GM04504 (cell line): ENCODE measurements at regions not wholly inside any gene's neighbourhood (a gene's known extent, or its start where the extent isn't known, plus 50 kb on each side); places are given as distances from the start of the nearest gene placed in this dataset.

Experiments used
- DNase-seq: peaks from one replicate; pipeline ENCODE4 v3.0.0-alpha.2; 2012; ENCODE audit warnings: low read depth

GRCh38 chr2:11016735-11017388 is 105.1 kb downstream of the KCNF1 start:
- no peak for DNase-seq

DNA sequence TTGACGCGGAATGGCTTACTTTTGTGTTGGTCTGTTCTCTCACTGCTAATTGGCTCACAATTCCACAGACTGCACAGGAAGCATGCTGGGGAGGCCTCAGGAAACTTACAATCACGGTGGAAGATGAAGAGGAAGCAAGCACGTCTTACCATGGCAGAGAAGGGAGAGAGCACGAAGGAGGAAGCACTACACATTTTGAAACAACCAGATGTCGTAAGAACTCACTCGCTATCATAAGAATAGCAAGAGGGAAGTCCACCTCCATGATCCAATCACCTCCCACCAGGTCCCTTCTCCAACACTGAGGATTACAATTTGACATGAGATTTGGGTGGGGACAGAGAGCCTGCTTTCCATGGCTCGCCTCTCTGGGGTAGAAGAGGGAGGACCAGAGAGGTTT is 106.2 kb downstream of the KCNF1 start:
- no peak for DNase-seq

DNA sequence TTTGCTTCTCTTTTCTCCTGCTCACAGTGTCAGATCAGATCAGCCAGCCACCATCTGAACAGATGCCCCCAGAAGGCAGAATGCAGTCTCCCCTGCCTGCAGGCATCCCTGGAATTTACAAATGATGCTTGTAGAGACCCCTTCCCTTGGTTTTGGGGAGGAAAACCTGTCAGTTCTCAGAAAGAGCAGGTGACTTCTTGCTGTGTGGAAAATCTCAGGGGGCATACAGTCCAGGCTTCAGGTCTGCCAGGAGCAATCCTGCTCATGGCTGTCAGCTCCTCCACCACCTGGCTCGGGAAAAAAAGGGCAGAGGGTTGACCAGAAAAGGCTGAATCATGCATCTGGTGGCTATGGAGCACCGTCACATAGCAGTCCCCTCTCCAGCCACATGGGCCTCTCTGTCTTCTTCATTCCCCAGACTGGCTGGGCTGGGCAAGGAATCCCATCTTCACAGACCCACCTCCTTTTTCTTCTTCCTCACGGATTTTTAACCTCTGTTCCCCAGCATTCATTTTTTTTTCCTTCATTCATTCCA is 107.0 kb downstream of the KCNF1 start:
- no peak for DNase-seq

DNA sequence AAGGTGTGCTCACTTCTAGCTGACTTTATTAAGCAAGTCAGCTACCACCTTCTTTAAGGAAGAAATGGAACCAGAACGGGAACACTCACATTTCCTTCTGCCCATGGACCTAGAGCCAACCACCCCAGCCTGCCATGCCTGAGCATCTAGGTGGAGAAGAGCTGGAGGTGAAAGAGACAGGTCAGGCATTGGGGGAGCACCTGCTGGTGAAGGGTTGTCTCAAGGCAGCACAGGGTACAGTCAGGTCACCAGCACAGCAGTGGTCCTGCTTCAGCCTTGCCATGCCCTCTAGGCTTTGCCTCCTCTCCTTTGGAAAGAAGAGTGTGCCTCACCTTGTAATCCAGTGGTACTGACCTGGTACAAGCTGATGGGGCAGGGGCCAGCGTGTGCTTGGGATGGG is 107.9 kb downstream of the KCNF1 start:
- no peak for DNase-seq

- DNase-seq, result no peak
Measured at GRCh38 chr2:11022064-11022463, 110.3 kb downstream of the KCNF1 start.

GRCh38 chr2:11022591-11023273 is 111.0 kb downstream of the KCNF1 start:
- DNase-seq, result no peak

GRCh38 chr2:11023326-11024258 is 111.9 kb downstream of the KCNF1 start:
- DNase-seq, result no peak

DNA sequence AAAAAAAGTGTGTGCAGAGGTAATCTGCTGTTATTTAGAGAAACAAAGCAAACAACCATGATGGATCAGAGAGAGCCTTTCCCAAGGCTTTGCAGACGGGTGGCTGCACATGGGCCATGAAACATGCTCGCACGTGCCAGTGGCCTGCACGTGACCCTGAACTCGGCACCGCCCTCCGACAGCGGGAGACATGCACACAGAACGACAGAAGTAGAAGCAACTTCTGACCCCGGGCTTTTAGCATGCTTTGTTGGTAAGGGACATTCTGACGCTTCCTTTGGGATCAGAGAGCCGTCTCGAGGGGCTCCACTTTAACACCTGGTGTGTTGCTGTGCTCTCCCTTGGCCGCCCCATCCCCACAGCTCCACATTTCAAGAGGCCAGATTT is 112.5 kb downstream of the KCNF1 start:
- no peak for DNase-seq

- DNase-seq, result no peak
Measured at GRCh38 chr2:11024687-11025086, 113.0 kb downstream of the KCNF1 start.

- DNase-seq, result no peak
Measured at GRCh38 chr2:11026286-11026921, 114.7 kb downstream of the KCNF1 start.

- DNase-seq, result no peak
Measured at GRCh38 chr2:11027195-11027594, 115.5 kb downstream of the KCNF1 start.

DNA sequence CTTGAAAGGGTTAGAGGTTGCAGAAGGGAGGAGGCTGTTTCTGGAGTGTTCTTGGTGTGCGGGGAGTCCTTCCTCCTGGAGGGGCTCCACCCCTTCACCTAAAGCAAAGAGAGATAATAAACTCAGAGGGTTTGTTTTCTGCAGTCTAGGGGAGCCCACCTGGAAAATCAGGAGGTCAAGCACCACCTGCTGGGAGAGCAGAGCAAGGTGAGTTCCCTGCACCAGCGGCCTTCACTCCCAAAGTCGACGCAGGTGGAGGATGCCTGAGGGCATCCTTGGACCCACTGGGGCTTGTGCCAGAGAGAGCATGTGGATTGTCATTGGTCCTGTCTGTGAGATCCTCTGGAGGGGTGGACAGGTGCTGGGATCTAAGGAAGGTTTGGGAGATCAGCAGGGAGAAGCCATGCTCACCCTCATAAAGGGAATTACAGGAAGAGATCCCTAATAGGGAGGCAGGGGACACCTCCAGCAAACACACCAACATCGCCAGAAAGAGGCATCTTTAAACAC is 116.7 kb downstream of the KCNF1 start:
- no peak for DNase-seq

GRCh38 chr2:11029136-11029535 is 117.4 kb downstream of the KCNF1 start:
- no peak for DNase-seq

DNA sequence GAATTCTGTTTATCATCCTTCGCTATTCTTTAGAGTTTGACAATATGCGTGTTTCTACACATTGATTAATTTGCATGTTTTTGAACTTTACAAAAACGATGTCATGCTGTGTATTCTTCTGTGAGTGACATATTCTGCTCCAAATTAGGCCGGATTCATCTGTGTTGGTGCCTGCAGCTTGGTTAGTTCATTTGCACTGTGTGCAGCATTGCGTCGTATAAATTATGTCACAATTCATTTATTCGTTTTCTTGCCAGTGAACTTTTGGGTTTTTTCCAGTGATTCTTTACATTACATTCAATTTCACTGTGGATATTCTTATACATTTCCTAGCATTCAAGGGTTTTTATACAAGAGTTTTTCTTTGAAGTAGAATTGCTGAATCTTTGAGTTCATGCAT is 118.3 kb downstream of the KCNF1 start:
- DNase-seq, result no peak

DNA sequence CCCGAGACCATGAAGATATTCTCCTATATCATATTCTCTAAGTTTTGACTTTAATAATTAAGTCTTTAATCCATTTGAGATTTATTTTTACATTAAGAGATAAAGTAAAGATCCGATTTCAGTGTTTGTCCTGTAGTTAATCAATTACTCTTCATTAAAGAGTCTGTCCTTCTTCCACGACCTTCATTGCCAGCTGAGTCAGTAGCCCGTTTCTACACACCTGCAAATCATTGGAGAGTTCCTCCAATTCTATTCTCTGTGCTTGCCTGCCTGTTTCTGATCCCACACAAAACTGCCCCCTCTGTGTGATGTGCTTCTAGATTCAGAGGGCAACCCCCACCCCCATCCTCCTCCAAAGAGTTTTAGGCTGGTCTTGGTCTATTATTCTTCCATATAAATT is 119.2 kb downstream of the KCNF1 start:
- DNase-seq, result no peak

GRCh38 chr2:11031876-11032275 is 120.1 kb downstream of the KCNF1 start:
- no peak for DNase-seq

DNA sequence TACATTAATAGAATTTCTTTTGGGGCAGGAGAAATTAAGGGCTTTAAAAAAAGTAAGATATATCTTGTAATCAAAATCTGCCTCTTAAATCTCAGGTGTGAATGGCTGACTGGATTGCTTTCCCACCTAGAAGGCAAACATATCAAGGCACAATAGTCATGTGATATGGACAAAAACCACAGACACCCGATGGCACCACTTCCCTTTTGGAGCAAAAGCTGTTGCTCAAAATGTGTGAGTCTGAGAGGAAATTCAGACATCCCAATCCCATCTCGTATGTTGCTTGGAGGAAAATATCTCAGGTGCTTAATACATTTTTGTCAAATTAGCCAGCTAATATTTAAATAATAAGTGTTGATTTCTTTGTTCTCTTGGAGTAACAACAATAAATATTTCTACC is 120.7 kb downstream of the KCNF1 start:
- DNase-seq, result no peak

GRCh38 chr2:11033114-11033513 is 121.4 kb downstream of the KCNF1 start:
- no peak for DNase-seq

- DNase-seq, result no peak
Measured at GRCh38 chr2:11038641-11039040, 116.6 kb upstream of the SLC66A3 start.

DNA sequence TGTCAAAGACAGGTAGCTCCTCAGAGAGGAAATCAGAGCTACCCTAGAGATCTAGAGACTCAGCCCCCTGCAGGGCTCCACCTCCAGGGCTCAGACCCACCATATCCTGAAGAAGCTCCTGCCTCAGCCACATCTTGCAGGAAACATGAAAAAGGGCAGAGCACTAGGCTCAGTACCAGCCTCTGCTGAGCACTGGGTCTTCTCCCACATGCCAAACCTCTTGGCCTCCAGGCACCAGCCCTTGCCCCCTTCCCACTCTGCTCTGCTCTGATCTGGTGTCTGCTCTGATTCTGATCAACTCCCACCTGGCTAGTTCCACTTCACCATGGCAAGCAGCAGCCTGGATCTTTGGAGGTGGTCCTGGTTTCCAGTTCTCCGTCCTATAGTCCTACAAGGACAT is 114.3 kb upstream of the SLC66A3 start:
- DNase-seq, result no peak

GRCh38 chr2:11042841-11043240 is 112.4 kb upstream of the SLC66A3 start:
- DNase-seq, result no peak

DNA sequence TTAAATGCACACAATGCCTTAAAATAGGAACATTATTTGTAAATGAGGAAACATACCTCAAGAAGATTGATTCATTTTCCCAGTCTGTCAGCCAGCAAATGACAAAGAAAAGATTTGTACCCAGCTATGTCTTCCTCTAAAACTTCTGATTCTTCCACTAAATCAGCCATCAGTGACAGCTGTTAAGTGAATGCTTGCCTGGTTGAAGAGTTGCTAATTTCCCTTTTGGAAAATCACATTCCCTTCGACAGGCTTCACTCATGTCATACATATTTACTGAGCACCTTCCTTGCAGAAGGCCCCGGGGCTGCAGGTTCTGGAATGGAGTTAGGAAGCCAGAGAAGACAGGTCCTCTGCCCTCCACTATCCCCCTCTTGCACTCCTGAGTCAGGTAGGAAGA is 112.0 kb upstream of the SLC66A3 start:
- no peak for DNase-seq
